Gastrocnemius medialis (tissue), 4 donors: ENCODE measurements at regions not wholly inside any gene's neighbourhood (a gene's known extent, or its start where the extent isn't known, plus 50 kb on each side); places are given as distances from the start of the nearest gene placed in this dataset.

Source experiments
- CTCF ChIP-seq, 5 experiments: fragments of 450-650 bp in 3 of 5; fragments of 200-600 bp in 2 of 5; sonication (generic) in 2 of 5; IDR thresholded peaks in 4 of 5; conservative IDR thresholded peaks in 1 of 5; 1 replicate in 4 of 5; 2 replicates in 1 of 5; pipeline ENCODE4 v1.5.1; 2016 to 2019; ENCODE audit warnings: antibody characterized with exemption in 5 of 5, mild to moderate bottlenecking in 3 of 5, moderate library complexity in 3 of 5
- POLR2A ChIP-seq, 2 donors: fragments of 450-650 bp; IDR thresholded peaks; one replicate each; pipeline ENCODE4 v1.6.1; 2017; ENCODE audit warnings: antibody characterized with exemption in 2 of 2, mild to moderate bottlenecking in 2 of 2, moderate library complexity in 2 of 2

GRCh38 chr2:144663207-144663606, 143.3 kb upstream of the ZEB2 start:
- no peak for TF ChIP-seq CTCF (IDR thresholded peaks at IDR 0.05 in 4 of 5, conservative IDR thresholded peaks at IDR 0.05 in 1 of 5)
- TF ChIP-seq POLR2A (IDR thresholded peaks at IDR 0.05): no peak
